T-helper 9 cell (primary cell): ENCODE measurements at regions not wholly inside any gene's neighbourhood (a gene's known extent, or its start where the extent isn't known, plus 50 kb on each side); places are given as distances from the start of the nearest gene placed in this dataset.
A peak's percentile ranks its signal among the peaks of the same experiment; 100 is the strongest.
"Not testable (repeated sequence)": the region's sequence is repeated elsewhere in the genome, so short reads cannot be mapped to it uniquely, and the experiment has no call there.

Source experiments
- DNase-seq: peaks from one replicate; pipeline ENCODE4 v3.0.0-alpha.2; 2020

GRCh38 chr5:18379189-18379588 is 744.9 kb downstream of the TAF11L14 start:
- no peak for DNase-seq

DNA sequence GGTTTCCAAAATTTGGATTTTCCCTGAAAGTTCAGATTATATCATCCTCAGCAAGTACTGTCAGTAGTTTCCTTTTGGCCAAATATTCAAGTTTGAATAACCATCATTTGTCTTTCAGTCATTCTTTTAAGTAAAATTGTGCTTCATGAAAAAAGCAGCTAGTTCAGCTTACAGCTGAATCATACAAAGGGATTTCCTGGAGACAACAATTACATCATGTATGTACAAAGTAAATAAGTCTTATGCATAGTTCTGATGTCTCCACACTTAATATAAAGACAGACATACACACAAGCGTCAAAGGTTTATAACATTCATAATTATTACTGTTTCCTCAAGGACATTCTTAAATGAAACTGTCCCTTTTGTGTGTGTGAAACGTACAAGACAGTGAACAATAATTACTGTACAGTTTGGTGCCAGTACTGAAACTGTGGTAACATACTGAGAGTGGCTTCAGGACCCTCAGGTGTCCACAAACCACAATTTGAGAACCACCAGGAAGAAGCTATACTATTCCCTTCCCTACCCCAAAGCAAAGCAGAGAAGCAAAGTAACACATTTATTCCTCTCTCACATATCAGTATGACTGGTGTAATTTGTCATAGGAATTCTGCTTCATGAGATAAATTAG is 746.6 kb downstream of the TAF11L14 start:
- DNase-seq = no peak

DNA sequence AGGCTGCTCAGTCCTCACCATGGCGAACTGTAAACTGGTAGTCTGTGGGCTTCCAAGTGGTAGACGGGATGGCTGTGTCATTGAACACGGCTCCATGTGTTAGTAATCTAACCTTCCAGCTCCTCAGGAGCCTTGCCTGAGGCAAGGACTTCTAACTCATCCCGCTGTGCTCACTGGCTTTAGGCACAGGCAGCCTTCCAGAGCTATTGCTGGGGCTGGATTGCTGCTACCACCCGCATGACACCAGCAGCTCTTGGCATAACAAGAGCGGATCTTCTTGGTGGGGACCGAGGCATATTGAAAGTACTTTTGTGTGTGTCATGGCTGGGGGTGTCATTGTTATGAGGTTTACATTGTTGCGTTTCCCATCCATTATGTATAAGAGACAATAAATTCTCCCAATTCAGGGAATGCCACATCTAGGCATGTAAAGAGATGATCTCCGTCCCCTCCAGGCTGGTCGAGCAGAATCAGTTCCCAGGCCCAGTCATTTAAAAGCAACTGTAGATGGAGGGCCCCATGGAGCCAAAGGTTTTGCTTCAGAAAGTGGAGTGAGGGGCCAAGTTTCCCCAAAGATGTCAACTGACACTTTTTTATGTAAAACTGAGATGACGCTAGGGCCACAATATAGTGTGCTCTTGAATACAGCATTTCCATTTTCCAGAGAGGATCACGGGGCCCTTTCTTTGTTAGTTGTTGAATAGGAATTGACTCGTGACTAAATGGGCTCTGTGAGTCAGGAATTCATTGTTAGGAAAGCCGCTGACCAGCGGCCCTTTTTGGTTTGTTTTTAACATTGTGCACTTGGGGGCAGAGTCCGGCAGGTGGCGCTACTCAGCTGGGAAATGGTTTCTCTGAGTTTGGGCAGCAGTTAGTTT is 759.5 kb downstream of the TAF11L14 start:
- peak; percentile 25 for DNase-seq

GRCh38 chr5:18394443-18394804 is 760.2 kb downstream of the TAF11L14 start:
- no peak for DNase-seq

DNA sequence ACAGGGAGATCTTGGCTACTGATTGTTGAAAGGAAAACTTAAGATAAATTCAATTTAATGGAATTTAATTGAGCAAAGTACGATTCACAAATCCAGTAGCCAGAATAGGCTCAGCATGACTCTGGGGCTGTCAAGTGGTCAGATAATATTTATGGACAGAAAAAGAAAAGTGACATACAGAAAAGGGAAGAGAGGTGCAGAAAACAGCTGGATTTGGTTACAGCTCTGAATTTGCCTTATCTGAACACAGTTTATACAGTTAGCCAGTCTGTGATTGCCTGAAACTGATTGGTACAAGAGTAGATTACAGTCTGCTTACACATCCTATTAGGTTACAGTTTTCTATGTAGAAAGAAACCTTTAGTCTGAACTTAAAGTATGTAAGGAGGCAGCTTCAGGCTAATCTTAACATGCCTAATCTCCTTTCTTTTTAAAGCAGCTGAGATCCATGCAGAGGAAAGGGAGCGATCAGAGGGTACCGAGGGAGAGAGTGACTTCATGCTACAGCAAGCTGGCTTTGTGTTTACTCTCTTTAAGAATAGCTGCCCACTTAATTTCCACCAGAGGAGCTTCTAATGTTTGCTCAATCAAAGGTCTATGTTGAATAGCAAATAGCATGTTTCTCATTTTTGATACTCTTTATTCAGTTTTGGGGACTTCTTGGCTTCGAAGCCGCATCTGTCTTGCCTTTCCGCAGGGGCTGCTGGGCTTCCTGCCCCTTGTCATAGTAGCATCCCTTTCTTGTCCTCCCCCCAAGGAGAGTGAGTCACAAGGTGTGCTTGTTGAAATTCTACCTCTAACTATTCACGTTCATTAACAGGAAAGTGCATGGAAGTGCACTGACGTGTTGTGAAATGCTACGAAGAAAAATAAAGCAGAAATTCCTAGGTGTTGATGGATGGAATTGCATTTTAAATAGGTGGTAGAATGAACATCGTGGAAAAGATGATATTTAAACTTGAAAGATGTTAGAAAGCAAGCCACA is 761.2 kb downstream of the TAF11L14 start:
- no peak for DNase-seq

DNA sequence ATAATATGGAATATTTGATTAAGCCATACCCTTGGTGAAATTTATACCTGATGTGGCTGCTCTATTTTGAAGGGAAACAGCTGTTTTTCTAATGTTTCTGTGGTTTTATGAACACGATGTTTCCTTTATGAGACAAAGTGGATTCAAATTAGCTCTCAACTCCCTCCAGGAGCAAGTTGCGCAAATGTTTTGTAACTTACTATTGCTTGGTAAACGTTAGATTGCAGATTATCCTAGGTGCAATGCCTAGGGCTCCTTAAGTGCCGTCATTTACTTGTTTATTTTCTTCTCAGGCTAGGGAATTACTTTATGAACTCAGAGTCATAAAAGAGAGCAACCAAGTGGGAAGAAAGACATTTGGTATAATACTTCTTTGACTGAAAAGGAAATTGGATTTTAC is 763.1 kb downstream of the TAF11L14 start:
- no peak for DNase-seq

GRCh38 chr5:18397891-18398290 is 763.6 kb downstream of the TAF11L14 start:
- DNase-seq = no peak

DNA sequence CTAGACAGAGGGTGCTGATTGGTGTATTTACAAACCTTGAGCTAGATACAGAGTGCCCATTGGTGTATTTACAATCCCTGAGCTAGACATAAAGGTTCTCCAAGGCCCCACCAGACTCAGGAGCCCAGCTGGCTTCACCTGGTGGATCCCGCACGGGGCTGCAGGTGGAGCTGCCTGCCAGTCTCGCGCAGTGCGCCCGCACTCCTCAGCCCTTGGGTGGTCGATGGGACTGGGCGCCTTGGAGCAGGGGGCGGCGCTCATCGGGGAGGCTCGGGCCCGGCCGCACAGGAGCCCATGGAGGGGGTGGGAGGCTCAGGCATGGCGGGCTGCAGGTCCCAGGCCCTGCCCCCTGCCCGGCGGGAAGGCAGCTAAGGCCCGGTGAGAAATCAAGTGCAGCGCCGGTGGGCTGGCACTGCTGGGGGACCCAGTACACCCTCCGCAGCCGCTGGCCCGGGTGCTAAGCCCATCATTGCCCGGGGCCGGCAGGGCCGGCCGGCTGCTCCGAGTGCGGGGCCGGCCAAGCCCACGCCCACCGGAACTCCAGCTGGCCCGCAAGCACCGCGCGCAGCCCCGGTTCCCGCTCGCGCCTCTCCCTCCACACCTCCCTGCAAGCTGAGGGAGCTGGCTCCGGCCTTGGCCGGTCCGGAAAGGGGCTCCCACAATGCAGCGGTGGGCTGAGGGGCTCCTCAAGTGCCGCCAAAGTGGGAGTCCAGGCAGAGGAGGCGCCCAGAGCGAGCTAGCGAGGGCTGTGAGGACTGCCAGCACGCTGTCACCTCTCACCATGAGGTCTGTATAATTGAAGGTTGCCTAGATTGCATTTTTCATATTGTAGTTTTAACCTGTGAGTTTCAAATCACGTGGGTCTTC is 765.4 kb downstream of the TAF11L14 start:
- not testable (repeated sequence) for DNase-seq

- no peak for DNase-seq
Observed at GRCh38 chr5:18403141-18403540, 768.9 kb downstream of the TAF11L14 start.

GRCh38 chr5:18403941-18404438 is 769.7 kb downstream of the TAF11L14 start:
- DNase-seq = no peak

GRCh38 chr5:18420711-18421110 is 786.5 kb downstream of the TAF11L14 start:
- DNase-seq = no peak

DNA sequence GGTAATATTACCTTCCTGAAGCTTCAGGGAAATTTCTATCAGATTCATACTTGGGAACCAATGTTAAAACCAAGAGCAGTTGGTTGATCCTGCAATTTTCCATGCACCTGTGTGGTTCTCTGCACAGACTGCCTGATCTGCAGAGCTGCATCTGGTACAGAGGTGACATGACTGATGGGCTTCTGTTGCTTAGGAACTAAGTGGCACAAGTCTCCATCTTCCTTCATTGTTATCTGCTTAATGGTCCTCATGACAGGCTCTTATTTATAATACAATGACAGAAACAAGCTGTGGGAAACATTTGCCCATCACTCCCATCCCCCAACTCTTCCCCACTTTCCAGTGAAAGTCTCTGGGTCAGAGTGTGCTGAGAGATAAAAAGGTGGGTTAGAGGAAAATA is 799.1 kb downstream of the TAF11L14 start:
- no peak for DNase-seq

DNA sequence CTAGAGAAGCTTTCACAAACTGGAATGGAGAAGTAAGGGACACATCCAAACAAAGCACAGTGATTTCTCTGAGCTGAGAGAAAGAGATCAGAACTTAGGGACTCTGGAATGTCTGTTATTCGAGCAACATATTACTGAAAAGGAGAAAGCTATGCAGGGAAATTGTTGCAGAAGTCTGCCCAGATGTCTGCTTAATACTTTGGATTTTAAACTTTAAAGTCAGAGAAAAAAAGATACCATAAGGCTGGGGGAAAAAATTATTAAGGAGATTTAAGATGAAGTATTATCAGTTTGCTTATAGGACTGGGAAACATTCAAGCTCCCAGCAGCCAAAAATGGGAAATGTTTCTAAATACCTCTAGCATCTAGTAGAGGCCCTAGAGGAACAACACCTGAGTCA is 803.9 kb downstream of the TAF11L14 start:
- no peak for DNase-seq

GRCh38 chr5:18455521-18455920 is 821.3 kb downstream of the TAF11L14 start:
- no peak for DNase-seq

DNA sequence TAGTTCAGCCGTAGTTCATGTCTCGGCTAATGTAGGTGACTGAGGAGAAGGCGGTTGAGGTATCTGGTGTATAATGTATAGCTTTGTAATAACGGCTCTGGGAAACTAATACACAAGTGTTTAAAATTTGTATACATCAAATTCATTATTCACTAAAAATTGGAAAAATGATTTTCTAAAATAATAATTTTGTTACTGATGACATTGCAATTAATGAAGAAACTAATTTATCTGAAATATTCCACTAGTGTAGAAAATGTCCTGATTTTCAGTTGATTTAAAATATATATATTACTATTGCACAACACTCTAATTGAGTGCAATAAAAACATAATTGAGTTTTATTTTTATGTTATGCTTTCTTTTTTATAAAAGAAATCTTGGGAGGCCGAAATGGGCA is 823.0 kb downstream of the TAF11L14 start:
- no peak for DNase-seq

- no peak for DNase-seq
Observed at GRCh38 chr5:18461766-18462165, 827.5 kb downstream of the TAF11L14 start.

- peak; percentile 0 for DNase-seq
Observed at GRCh38 chr5:18465833-18466681, 831.8 kb downstream of the TAF11L14 start.

GRCh38 chr5:18466731-18467130 is 832.5 kb downstream of the TAF11L14 start:
- DNase-seq = no peak

DNA sequence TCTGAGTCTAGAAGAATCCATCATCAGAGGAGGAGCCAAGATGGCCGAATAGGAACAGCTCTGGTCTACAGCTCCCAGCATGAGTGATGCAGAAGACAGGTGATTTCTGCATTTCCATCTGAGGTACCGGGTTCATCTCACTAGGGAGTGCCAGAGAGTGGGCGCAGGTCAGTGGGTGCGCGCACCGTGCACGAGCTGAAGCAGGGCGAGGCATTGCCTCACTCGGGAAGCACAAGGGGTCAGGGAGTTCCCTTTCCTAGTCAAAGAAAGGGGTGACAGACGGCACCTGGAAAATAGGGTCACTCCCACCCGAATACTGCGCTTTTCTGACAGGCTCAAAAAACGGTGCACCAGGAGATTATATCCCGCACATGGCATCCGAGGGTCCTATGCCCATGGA is 837.5 kb downstream of the TAF11L14 start:
- DNase-seq = not testable (repeated sequence)

- no peak for DNase-seq
Observed at GRCh38 chr5:18483451-18483850, 849.2 kb downstream of the TAF11L14 start.

DNA sequence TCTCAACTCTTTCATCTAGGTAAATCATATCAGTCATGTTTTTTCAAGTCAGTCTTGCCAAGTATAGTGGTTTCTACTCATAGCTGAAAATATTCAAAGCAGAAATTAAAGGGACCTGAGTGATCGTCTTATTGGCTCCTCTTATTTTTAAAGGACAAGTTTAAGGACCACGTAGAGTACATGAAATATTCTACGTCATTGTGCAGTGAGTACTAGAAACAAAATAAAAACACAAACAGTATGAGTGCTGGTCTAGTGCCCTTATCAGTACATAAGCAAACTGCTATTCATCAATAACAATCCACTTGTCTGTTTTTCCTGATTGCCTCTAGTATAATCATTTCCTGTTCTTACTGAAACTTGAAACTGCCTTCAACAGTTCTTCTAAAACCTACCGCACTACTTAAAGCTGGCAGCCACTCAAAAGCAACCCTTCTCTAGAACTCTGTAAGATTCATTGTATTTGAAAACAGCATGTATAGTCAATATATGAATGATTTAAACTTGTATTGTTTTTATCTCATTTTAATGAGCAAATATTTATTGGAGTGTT is 853.7 kb downstream of the TAF11L14 start:
- no peak for DNase-seq
